ENCODE measurements at regions not wholly inside any gene's neighbourhood (a gene's known extent, or its start where the extent isn't known, plus 50 kb on each side); places are given as distances from the start of the nearest gene placed in this dataset.

- no peak for DNase-seq (ENCODE audit: low read depth, low spot score)
- TF ChIP-seq CTCF (IDR thresholded peaks at IDR 0.05; ENCODE audit: low read depth, low read length), result no peak
- in situ Hi-C loops (cut with HindIII; ENCODE audit: low sequenced_read_pairs), result no loop called here
Measured at GRCh38 chr18:3388980-3389379, 61.0 kb upstream of the TGIF1 start.

GRCh38 chr18:3389977-3390376 lies 60.0 kb upstream of the TGIF1 start:
- in situ Hi-C loops (cut with HindIII; ENCODE audit: low sequenced_read_pairs), result no loop called here
- no peak for DNase-seq (ENCODE audit: low read depth, low spot score)
- TF ChIP-seq CTCF (IDR thresholded peaks at IDR 0.05; ENCODE audit: low read depth, low read length), result no peak

More at GRCh38 chr18:3388980-3389379, 61.0 kb upstream of the TGIF1 start:
- H3K4me3 ChIP-seq (ENCODE audit: low read depth, low read length), result no peak overlapping the region

GRCh38 chr18:3391704-3392466 lies 58.1 kb upstream of the TGIF1 start:
- in situ Hi-C loops (cut with HindIII; ENCODE audit: low sequenced_read_pairs), result no loop called here
- no peak for TF ChIP-seq CTCF (IDR thresholded peaks at IDR 0.05; ENCODE audit: low read depth, low read length)
- no peak overlapping the region for H3K4me3 ChIP-seq (ENCODE audit: low read depth, low read length)
- DNase-seq (ENCODE audit: low read depth, low spot score), result no peak

More at GRCh38 chr18:3389977-3390376, 60.0 kb upstream of the TGIF1 start:
- no peak overlapping the region for H3K4me3 ChIP-seq (ENCODE audit: low read depth, low read length)

- DNase-seq (ENCODE audit: low read depth, low spot score), result no peak
- no peak for TF ChIP-seq CTCF (IDR thresholded peaks at IDR 0.05; ENCODE audit: low read depth, low read length)
- in situ Hi-C loops (cut with HindIII; ENCODE audit: low sequenced_read_pairs), result no loop called here
- no peak overlapping the region for H3K4me3 ChIP-seq (ENCODE audit: low read depth, low read length)
Measured at GRCh38 chr18:3392467-3392855, 57.5 kb upstream of the TGIF1 start.

GRCh38 chr18:3394648-3395047 lies 55.3 kb upstream of the TGIF1 start:
- no peak for TF ChIP-seq CTCF (IDR thresholded peaks at IDR 0.05; ENCODE audit: low read depth, low read length)
- DNase-seq (ENCODE audit: low read depth, low spot score), result no peak
- in situ Hi-C loops (cut with HindIII; ENCODE audit: low sequenced_read_pairs), result no loop called here
- no peak overlapping the region for H3K4me3 ChIP-seq (ENCODE audit: low read depth, low read length)

- TF ChIP-seq CTCF (IDR thresholded peaks at IDR 0.05; ENCODE audit: low read depth, low read length), result no peak
- no peak overlapping the region for H3K4me3 ChIP-seq (ENCODE audit: low read depth, low read length)
- in situ Hi-C loops (cut with HindIII; ENCODE audit: low sequenced_read_pairs), result no loop called here
- DNase-seq (ENCODE audit: low read depth, low spot score), result no peak
Measured at GRCh38 chr18:3395466-3395865, 54.5 kb upstream of the TGIF1 start.

Measured in astrocyte of the spinal cord (primary cell).